Epithelial cell of esophagus (primary cell): ENCODE measurements at regions not wholly inside any gene's neighbourhood (a gene's known extent, or its start where the extent isn't known, plus 50 kb on each side); places are given as distances from the start of the nearest gene placed in this dataset.
A peak's percentile ranks its signal among the peaks of the same experiment; 100 is the strongest.

ENCODE experiments used
- DNase-seq: peaks from one replicate; pipeline ENCODE4 v3.0.0; 2010; ENCODE audit warnings: low read depth
- H3K4me3 ChIP-seq: 2 replicates; pipeline ENCODE4 v1.5.1; 2011; ENCODE audit warnings: mild to moderate bottlenecking, low read length, control low read depth
- CTCF ChIP-seq: IDR thresholded peaks from 2 replicates; pipeline ENCODE4 v1.5.1; 2011; ENCODE audit warnings: low read depth, mild to moderate bottlenecking, low read length, control low read depth, inconsistent platforms; ENCODE audit not compliant: insufficient read depth; ENCODE audit errors: missing control alignments

DNA sequence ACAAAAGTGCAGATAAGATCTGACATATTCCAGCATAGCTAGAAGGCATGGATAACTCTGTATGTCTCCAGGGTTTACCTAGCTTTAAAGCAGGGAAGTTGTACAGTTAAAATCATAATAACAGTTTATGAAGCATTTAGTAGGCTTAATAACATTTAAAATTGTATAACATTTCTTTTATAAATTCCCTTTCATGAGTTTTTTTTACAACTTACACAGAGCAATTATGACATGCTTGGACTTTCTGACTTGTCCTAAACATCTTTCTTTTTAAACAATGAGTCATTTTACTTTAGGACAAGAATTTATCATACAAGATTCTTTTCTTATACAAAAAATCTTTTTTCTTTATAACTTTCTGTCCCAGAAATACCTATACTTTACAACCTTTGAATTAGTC, 408.5 kb upstream of the NEGR1 start:
- TF ChIP-seq CTCF, result no peak
- no peak overlapping the region for H3K4me3 ChIP-seq
- DNase-seq, result no peak

- no peak for TF ChIP-seq CTCF
- DNase-seq, result no peak
- no peak overlapping the region for H3K4me3 ChIP-seq
Observed at GRCh38 chr1:72678683-72679082, 396.3 kb upstream of the NEGR1 start.

- no peak for DNase-seq
- no peak overlapping the region for H3K4me3 ChIP-seq
- no peak for TF ChIP-seq CTCF
Observed at GRCh38 chr1:72670902-72671301, 388.6 kb upstream of the NEGR1 start.

DNA sequence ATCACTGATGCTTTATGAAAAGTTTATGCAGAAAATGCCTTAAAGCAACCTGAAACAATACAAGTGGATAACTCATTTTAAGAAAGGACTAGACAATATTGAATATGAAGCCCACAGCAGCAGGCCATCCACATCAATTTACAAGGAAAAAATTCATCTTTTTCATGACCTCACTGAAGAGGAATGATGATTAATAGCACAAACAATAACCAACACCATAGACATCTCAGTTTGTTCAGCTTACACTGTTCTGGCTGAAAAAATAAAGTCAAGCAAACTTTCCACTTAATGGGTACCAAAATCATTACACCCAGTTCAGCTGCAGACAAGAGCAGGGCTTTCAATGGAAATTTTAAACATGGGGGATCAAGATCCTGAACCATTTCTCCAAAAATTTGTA, 380.6 kb upstream of the NEGR1 start:
- TF ChIP-seq CTCF, result no peak
- peak; percentile 1 for DNase-seq
- H3K4me3 ChIP-seq, result no peak overlapping the region

GRCh38 chr1:72650843-72651435, 368.6 kb upstream of the NEGR1 start:
- TF ChIP-seq CTCF, result no peak
- H3K4me3 ChIP-seq, result no peak overlapping the region
- no peak for DNase-seq

DNA sequence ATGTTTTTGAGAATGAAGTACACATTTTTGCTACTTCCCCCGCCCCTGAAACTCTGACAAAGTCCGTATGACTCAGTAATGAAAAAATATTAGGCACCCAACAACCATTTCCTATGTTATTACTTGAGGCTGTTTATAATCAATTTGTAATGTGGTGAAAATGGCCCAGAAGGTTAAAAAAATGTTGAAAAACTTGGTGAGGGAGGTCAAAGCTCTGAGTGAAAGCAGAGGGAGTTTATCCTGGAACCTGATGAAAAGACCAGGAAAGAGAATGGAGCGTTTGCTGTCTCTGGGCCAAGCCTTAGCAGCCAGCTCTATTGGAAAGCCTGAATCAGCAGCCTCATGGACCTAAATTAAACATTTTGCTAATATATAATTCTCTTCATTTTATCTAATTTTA, 367.7 kb upstream of the NEGR1 start:
- no peak for TF ChIP-seq CTCF
- DNase-seq, result no peak
- H3K4me3 ChIP-seq, result no peak overlapping the region

DNA sequence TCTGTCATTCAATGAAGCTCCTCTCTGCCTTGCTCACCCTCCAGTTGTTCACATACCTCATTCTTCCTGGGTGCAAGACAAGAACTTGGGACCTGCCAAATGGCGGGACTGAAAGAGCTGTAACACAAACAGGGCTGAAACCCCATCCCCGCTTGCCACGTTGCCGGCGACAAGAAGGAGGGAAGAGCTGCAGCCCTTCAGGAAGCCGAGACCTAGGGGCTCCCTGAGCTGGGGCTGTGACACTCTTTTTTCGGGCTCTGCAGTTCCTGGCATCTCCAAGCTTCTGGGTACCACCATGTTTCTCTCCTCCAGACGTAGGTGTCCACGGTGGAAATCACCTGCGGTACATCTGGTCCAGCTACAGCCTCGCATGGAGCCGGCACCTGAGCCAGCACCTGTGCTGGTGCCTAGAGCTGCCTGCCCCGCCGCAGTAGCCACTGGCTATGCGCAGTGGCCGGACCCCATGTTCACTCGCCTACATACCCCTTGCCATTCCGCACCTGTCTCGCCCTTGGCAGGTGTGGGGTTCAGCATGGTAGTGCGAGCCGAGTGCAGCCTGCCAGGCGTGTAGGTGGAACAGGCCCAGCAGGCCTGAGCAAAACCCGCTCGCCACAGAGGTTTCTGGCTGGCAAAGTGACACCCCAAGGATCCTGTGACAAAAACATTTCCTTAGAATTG, 367.0 kb upstream of the NEGR1 start:
- TF ChIP-seq CTCF, result no peak
- H3K4me3 ChIP-seq, result no peak overlapping the region
- DNase-seq, result no peak
